ENCODE measurements at regions not wholly inside any gene's neighbourhood (a gene's known extent, or its start where the extent isn't known, plus 50 kb on each side); places are given as distances from the start of the nearest gene placed in this dataset.

DNA sequence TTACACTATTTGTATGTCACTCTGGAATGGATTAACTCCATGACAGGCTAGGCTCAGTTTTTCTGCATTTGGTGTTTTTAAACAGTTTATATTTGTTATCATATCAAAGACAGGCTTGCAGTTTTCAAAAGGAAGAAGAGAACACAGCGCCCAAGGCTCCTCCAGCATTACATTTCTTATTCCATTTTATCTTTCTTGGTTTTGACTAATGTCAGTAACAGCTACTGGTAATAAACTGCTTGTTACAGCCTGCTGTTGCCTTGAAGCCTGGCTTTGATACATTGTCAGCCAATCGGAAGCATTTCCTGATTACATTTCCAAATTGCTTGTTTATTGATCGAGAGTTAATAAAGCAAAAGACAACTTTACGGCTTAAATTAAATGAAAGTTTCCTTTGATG is 166.0 kb upstream of the MDFIC start:
- DNase-seq (ENCODE audit: low spot score), result no peak

DNA sequence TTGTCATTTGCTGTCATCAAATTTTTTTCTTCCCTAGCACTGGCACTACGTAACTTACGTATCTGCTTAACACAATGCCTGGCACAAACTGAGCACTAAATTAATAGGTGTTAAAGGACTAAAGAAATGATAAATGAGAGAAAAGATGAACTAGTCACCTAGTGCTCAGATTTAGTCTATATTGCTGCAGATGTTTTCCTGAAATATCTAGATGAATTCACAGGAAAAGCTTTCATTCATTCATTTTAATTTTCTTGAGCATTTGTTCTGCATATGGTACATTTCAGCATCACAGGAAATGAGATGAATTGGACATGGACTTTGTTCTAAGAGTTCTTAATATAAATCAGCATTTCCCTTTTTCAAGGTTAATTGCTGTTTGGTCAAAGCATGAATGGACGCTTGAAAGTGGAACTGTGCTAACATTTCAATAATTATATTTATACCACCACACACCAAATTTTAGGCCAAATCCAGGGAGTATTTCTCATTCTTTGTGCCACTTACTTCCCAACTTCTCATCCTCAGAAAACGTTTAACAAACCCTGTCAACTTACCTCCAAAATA is 163.2 kb upstream of the MDFIC start:
- no peak for DNase-seq (ENCODE audit: low spot score)

DNA sequence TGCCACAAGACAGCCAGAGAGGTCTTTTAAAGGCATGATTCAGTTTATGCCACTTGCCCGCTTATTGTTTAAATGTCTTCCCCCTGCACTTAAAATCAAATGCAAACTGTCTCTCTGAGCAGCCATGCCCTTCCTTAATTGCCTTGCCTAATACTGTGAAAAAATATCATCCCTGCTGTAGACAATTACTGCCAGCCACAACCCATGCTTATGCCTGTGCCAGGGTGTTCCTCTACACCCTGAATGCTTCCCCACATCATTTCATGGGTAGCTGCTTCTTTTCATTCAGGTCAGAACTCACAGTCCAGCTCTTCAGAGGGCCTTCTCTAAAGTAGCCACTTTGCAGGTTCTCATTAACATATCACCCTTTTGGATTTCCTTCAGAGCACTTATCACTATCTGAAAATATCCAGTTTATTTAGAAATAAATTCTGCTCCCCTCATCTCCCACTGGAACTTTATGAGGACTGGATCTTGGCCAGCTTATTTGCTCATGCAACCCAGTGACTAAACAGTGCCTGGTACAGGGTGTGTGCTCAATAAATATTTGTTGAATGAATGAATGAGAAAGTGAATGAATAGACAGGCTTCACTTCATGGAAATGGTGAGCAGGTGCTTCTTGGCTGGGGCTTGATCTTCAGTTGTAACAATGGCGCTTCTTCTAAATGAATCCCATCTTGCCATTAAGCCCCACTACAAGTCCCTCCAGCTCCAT is 162.4 kb upstream of the MDFIC start:
- DNase-seq (ENCODE audit: low spot score), result no peak

DNA sequence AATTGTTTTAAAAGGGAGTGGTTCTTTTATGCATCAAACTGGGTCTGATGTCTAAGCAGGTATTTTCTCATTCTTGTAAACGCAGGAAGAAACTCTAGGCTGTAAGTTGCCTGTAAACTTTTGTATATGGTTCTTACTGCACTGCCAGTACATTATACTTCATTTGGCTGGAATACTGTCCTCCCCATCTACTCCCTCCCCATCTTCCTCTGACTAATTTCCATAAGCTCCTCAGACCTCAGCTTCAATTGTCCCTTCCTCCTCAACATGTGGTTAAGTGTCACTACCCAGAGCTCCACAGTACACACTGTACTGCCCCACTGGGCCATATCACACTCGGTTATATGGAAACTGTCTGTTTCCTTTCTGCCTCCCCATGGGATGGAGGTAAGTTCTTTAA is 161.4 kb upstream of the MDFIC start:
- no peak for DNase-seq (ENCODE audit: low spot score)

DNA sequence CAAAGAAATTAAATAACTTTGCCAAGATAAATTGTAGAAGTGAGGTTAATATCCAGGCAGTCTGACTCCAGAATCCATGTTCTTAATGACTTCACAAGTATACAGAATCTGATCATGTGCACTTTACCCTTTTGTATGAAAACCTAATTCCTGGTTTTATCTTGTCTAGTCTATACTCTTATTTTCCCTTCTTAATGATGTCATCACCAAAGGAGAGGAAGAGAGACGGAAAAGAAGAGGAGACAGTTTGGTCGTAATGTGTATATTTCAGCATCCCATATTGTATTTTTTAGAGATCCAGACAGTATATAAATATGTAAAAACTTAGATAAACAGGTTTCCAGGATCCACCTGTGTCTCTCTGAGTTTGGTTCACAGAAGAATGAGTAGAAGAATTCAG is 159.9 kb upstream of the MDFIC start:
- no peak for DNase-seq (ENCODE audit: low spot score)

DNA sequence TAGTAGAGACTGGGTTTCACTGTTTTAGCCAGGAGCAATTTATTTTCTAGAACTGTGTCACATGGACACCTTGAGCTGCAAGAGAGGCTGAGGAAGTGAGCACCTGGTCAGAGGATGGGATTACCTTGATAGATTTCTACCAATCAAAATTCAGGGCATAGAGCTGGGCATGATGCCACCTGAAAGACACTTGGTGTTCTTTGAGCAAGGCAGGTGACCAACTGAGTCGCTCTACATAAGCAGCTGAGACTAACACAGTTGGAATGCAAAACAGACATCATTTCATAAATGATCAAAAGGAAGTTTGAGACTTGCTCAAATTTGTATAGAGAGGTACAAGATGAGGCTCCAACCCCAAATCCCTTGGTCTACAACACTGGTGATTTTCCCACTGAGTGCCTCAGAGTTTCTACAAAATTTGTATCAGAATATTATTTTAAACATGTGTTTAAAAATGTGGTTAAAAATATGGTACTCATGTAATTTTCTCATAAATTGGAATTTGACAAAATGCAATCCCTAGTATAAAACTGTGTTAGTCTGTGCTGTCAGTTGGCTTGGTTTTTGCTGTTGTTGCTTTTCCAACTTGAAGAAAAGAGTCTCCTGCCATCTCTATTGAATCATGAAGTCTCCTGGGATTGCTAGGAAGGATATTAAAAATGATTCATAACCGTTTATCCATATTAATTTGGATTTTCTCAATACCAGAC is 156.4 kb upstream of the MDFIC start:
- no peak for DNase-seq (ENCODE audit: low spot score)

DNA sequence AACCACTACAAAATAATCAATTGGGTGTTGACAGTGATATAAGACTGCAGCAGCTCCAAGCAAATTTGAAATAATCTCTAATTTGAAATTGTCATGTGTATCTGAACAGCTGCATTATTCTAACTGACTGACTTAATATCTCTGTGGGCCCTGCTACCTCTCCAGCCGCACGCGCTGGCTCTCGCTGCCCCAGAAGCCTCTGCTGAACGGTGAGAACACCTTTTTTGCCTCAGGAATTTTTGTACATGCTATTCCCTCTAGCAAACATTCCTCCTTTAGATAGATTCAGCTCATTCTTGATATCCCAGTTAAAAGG is 155.9 kb upstream of the MDFIC start:
- DNase-seq (ENCODE audit: low spot score), result no peak

DNA sequence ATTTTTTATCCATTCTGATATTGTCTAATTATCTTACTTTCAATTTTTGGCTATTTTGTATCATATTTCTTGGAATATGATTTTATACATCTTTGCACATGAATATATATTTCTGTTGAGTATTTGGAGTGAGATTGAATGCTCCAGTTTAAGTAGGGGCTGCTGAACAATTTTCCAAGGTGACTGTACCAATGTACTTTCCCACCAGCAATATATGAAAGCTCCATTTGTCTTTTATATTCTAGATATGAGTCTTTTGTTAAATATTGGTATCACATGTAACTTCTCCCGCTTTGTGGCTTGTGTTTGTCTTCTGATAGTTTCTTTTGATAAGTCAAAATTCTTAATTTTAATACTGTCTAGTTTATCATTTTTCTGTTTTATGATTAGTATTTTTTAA is 144.6 kb upstream of the MDFIC start:
- no peak for DNase-seq (ENCODE audit: low spot score)

DNA sequence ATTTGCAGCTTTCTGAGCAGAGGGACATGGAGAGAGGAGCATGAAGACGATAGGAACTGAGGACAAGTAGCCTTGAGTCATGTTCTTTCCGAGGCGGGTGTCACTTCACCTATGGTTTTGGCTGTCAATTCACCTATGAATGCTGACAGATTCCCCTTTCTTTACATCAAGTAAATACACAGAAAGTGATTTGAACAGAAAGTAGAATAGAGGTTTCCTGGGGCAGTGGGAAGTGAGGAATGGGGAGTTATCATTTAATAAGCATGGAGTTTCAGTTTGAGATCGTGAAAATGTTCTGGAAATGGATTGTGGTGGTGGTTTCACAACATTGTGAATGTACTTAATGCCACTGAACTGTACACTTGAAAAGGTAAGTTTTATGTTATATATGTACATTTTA is 138.4 kb upstream of the MDFIC start:
- no peak for DNase-seq (ENCODE audit: low spot score)

DNA sequence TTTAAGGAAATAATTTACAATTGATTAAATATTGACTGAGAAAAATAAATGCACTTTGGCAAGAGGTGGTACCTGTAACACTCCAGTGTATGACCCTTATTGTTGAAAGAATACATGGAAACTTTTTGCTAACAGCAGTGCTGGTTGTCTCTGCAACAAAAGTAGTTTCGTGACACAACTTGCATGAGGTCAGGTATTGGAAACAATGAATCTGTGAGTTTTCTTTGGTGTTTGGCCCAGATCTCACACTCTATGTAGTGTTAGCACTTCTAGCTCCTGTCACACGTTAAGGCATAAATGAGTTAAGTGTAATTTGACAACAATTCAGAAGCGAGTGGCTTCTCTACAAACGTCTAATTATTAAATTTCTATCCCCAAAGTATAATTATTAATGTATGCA is 137.7 kb upstream of the MDFIC start:
- DNase-seq (ENCODE audit: low spot score), result no peak

DNA sequence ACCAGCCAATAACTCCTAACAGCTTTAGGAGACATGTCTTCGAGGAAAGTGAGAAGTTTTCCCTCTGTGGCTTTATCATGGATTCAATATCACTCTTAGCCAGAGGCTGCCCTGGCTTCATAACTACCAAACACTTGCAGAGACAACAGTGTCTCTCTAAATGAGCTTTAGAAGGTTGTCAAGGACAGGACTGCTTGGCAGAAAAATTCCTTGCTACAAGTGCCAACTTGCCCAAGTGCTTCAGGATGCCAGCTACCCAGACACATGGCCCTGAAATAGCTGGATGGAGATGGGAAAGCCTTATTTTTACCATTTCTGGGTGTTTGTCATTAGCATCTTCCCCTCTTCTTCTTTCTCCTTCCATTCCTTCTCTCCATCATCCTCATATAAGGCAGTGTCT is 137.1 kb upstream of the MDFIC start:
- DNase-seq (ENCODE audit: low spot score), result no peak

DNA sequence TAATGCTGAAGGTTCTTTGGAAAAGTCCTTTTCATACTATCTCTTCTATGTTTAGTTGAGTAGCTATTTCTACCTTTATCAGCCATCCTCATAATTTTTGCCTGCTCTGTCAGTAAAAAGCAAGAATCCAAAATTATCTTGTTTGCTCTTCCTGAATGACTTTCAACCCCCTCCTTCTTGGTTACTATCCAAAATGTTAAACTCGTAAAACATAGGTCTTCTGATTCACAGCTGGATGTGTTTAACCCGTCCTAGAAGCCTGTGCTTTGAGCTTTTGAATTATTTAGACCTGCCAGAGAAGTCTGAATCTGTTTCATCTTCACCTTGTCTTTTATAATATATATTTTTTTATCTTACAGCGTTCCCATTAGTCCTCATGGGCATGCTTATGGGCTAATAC is 136.4 kb upstream of the MDFIC start:
- DNase-seq (ENCODE audit: low spot score), result no peak

DNA sequence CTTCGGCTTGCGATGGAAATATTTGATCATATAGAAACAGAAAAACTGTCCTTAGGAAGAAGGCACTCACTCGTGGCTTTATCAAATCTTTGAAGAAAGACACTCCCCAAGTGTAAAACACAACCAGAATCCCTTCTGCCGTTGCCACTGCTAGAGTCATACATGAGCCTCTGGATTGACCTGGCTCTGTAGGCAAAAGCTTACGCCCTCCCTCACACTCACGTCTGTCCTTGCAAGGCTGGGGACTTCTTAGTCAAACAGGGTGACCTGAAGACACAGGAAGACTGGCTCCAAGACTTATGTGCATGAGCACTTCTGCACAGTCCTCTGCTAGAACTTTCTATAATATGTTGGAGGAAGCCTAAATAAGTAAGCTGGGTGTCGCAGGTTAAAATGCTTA is 135.4 kb upstream of the MDFIC start:
- DNase-seq (ENCODE audit: low spot score), result no peak

DNA sequence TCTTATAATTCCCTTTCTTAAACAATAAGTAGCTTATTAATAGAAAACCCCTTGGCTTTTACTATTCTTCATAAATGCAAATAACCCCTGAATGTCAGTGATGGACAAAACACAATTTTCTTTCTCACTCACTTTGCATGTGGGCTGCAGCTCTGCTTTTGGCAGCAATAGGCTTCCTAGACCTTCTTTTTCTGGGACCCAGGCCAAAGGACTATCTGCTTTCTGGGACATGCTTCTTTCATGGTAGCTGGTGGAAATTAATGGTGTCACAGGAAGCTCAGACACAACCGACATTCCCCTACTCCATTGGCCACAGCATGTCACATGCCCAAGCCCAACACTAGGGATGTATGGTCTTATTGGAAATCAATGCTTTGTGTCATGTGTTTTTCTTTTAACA is 134.3 kb upstream of the MDFIC start:
- DNase-seq (ENCODE audit: low spot score), result no peak

DNA sequence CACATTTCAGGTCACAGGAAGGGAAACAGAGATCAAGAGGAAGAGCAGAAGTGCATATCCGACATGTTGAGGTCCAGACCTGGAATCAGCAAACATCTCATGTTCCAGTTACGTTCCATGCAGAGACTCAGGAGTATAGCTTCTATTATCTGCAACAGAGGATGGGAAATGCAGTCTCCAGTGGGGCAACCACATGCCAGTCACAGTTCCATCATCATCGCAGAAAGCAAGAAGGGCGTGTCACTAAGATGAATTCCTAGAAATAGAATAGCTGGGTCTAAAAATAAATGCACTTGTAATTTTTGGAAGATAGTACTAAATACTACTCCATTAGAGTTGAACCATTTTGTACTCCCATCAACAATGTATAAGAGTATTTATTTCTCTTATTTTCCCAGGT is 133.2 kb upstream of the MDFIC start:
- no peak for DNase-seq (ENCODE audit: low spot score)

DNA sequence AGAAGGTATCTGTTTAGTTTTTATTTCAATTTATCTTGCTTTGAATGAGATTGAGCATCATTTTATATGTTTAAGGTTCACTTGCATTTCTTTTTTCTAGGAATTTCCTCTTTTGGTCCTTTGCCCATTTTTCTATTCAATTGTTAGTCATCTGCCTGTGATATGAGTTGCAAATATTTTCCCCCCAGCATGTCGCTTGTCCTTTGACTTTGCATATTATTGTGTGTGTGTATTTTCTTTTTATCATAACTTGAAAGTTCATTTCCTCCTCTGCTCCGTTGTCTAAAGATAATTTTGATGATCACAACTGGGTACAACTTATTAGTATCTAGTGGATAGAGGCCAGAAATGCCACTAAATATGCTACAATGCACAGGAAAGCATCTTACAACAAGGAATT is 132.7 kb upstream of the MDFIC start:
- no peak for DNase-seq (ENCODE audit: low spot score)

DNA sequence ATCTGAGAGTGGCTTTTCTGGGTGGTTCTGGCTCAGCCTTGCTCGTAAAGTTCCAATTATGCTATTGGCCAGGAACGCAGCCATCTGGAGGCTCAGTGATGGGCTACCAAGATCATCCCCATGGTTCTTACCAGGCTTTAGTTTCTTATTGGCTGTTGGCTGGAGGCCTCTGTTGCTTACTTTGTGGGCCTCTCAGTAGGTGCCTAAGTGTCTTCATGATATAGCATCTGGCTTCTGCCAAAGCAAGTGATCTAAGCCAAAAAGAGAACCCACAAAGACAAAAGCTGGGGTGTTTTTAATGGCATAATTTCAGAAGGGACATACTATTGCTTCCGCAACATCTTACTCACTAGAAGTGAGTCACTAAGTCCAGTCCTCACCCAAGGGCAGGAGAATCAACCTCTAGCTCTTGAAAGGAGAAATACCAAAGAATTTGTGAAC is 132.0 kb upstream of the MDFIC start:
- DNase-seq (ENCODE audit: low spot score), result no peak

DNA sequence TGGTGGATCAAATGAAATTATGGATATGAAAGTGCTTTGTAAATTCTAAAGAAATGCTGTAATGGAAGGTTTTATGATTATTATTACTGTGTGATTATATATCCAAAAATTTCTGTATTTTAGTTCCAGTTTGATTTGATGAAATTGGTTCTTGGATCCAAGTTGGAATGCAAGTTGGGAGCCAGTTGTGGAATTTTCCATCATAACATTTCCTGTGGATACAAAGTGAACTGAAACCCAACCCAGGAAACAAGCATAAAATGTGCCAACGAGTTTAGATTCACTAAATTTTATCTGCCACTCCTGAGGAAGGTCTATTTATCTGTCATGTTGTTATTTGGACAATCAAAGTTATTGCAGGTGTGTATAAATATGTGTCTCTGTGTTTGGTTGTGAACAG is 131.4 kb upstream of the MDFIC start:
- DNase-seq (ENCODE audit: low spot score), result no peak

DNA sequence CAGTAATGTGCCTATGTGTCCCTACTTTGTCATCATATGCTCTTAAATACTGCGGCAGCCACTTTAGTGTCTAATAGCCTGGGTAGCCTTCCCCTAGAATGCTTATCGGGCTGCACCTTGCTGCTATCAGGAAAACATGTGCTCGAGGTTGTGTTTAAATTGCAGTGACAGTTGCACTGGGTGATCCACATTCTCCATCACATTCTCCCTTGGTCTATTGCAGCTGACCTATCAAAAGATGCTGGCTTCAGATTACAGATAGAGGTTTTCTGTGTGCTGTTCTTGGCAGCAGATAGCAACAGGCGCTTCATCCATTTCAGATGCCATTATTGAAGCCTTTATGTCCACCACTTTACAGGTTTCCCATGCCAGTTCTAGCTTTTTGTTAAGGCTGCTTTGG is 130.1 kb upstream of the MDFIC start:
- no peak for DNase-seq (ENCODE audit: low spot score)

DNA sequence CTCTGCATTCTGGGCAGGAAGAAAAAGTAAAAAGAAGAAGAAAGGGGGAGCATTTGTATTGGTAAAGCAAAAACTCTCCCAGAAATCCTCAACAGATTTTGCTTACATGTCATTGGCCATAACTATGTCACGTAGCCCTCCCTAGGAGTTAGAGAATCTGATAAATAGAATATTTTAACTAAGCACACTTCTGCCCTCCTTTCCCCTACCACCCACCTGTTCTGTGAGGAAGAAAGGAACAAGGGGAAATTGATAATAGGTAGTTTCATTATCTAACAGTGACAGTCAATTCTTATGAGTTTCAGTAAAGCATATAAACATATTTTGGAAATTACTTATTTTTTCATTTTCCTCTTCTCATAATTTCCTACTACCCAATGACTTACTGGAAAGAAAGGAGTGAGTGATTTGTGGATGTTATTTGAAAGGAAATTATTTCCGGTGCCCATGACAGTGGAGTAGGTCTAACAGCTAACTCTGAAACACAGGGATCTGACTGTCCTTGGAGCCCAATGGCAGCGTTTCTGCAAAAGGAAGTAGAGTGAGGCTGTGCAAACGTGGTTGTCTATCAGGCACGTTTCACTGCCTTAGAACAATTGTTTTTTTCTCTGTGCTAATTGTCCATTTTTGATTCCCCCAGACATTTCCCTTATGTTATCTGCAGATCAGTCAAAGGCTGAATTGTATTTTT is 128.6 kb upstream of the MDFIC start:
- DNase-seq (ENCODE audit: low spot score), result no peak

DNA sequence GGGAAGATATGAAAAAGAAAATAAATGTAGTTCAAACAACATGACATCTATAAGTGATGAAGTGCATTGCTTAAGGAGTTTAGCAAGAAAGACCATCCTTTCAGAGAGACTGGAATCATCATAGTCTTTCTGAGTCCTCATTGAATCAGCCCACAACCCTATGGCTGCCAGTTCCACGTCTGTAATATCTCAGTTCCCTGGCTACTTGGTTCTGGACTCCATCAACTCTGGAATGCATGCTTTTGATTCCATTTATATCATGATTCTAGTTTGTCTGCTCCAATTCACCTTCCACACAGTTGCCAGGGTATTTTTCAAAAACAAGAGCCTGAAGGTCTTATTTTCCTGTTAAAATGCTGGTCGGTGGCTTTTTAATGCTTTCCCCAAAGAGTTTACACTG is 126.4 kb upstream of the MDFIC start:
- DNase-seq (ENCODE audit: low spot score), result no peak

DNA sequence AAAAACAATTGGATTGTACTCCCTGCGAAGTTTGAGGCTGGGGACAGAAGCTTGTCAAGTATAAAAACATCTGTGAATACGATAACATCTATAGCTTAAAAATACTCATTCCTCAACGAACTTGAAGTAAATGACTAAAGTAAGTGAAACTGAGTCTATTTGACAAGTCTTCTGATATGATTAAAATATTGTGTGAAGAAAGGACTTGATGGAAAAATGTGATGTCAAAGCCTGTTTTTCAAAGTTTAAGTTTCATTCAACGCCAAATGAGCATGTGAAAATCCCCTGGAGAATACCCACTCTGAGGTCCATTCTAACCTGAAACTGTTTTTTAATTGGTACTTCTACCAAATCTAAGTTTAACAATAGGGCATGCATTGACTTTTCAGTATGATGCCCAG is 122.3 kb upstream of the MDFIC start:
- DNase-seq (ENCODE audit: low spot score), result no peak

DNA sequence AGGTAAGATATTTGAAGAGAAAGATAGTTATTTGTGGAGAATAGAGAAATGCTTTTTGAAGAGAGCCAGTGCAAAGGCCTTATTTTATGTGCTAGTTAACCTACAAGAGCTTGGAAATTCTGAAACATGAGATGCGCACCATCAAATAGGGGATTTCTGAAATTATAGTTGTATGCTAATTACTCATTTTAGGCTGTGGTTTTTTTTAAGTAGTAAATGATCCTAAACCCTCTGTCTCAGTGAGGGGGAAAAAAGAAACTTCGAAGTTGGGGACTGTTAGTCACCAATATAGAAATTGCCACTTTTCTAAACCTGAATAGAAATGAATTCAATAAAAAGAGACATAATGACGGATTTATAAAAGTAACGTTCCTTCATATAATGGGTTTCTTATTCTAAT is 119.3 kb upstream of the MDFIC start:
- no peak for DNase-seq (ENCODE audit: low spot score)

Data from kidney capillary endothelial cell (primary cell).